Heart right ventricle (tissue), 16 donors: ENCODE measurements at regions not wholly inside any gene's neighbourhood (a gene's known extent, or its start where the extent isn't known, plus 50 kb on each side); places are given as distances from the start of the nearest gene placed in this dataset.

Experiments used
- ATAC-seq, 8 donors: fragments of 200-7000 bp; cut with Tn5 transposase; one replicate each; pipeline ENCODE4 v1.9.1; 2020; ENCODE audit warnings: mild to moderate bottlenecking in 8 of 8, moderate library complexity in 8 of 8, moderate number of reproducible peaks in 1 of 8
- DNase-seq, 2 donors: peaks; one replicate each; pipeline ENCODE4 v3.0.0-alpha.2; 2020
- H3K27ac ChIP-seq, 10 donors: fragments of 200-600 bp; sonication (generic) in 2 of 10; one replicate each; pipeline versions ENCODE4 v1.5.0 to v1.8.0; 2020 to 2022; ENCODE audit warnings: mild to moderate bottlenecking in 3 of 10
- H3K27me3 ChIP-seq, 7 donors: fragments of 200-600 bp; one replicate each; pipeline ENCODE4 v1.8.0; 2021 to 2022; ENCODE audit warnings: mild to moderate bottlenecking in 2 of 7
- H3K36me3 ChIP-seq, 9 donors: fragments of 200-600 bp; sonication (generic) in 1 of 9; one replicate each; pipeline versions ENCODE4 v1.5.0 to v1.8.0; 2020 to 2022; ENCODE audit warnings: mild to moderate bottlenecking in 2 of 9
- H3K4me1 ChIP-seq, 9 donors: fragments of 200-600 bp; sonication (generic) in 1 of 9; one replicate each; pipeline versions ENCODE4 v1.5.0 to v1.8.0; 2020 to 2022; ENCODE audit warnings: mild to moderate bottlenecking in 4 of 9
- H3K4me3 ChIP-seq, 10 donors: fragments of 200-600 bp; sonication (generic) in 2 of 10; one replicate each; pipeline versions ENCODE4 v1.5.0 to v1.8.0; 2020 to 2022; ENCODE audit warnings: mild to moderate bottlenecking in 7 of 10, moderate library complexity in 2 of 10
- H3K9me3 ChIP-seq, 11 donors: fragments of 200-600 bp in 10 of 11; sonication (generic) in 2 of 11; one replicate each; pipeline versions ENCODE4 v1.5.0 to v1.8.0; 2013 to 2022; ENCODE audit warnings: mild to moderate bottlenecking in 2 of 11, control low read depth in 1 of 11, moderate library complexity in 1 of 11
- CTCF ChIP-seq, 9 donors: fragments of 200-600 bp; sonication (generic) in 2 of 9; IDR thresholded peaks; one replicate each; pipeline versions ENCODE4 v1.5.0 to v1.8.0; 2021 to 2022; ENCODE audit warnings: antibody characterized with exemption in 9 of 9, mild to moderate bottlenecking in 5 of 9, moderate library complexity in 1 of 9
- WGBS, 2 donors: extraction: QIAGEN DNeasy Blood & Tissue Kit; methylation state at CpG; one replicate each; pipeline ENCODE4 v1.1.7; 2013; ENCODE audit warnings: inconsistent platforms in 1 of 2; 5-methylcytosine and 5-hydroxymethylcytosine counted together
- intact Hi-C, 10 donors: fragments of 100-400 bp; cut with DNase I; formaldehyde crosslinking; loops; one replicate each; pipeline versions ENCODE4 v1.11.1 to v1.14.2; 2022
- donor health status: Arrhythmogenic right ventricular cardiomyopathy.
- donor health status: ischemic (EF 13 %, LVEDD 7.1; RV severe dilation, severe dysfunction).
- donor health status: healthy with polysubstance abuse.
- donor health status: DM: no; HTN: yes; CAD: no.
- donor health status: DM: no; HTN: no; CAD: no.
- donor health status: ischemic (EF 25% LVEDD 6.9; RV normal size, moderate dysfunction).
- donor health status: ischemic (EF 25% LVEDD 5.7; RV mildly dilated, moderate dysfunction).
- donor health status: healthy.
- donor health status: DM: yes; HTN: yes; CAD: no.
- donor health status: Ischemic cardiomyopathy.
- donor health status: ischemic (EF 35%, LVEDD 5.7; RV mildly dilated, moderate dysfunction).
- donor health status: nonischemic (EF 11% LVEDD 7.7; RV severe dilation, severe dysfunction).
- donor health status: DM: yes; HTN: yes; CAD: no.
- donor health status: PGD.
- donor health status: ischemic (EF 29% LVEDD 5.4; RV normal size, mild dysfunction).
- donor health status: nonischemic (EF 23%, LVEDD 6.1; RV moderate dilation, normal function).

GRCh38 chr3:104316118-104316517, 1050.6 kb upstream of the ALCAM start:
- no peaks in the 10 kb centered on the region for H3K27me3 ChIP-seq
- 73 to 80% methylated on average over 1 of the region's 1 CpG for WGBS, 2 donors
- DNase-seq (no peak), ATAC-seq (no peak)
- H3K9me3 ChIP-seq: peaks cover 0 to 43% (median 12%) of the 10 kb centered on the region in 11 donors
- H3K4me3 ChIP-seq: no peak overlapping the region
- intact Hi-C loops: no loop called here
- no peak overlapping the region for H3K27ac ChIP-seq
- no peaks in the 10 kb centered on the region for H3K4me1 ChIP-seq
- H3K36me3 ChIP-seq: no peaks in the 10 kb centered on the region
- TF ChIP-seq CTCF (IDR thresholded peaks at IDR 0.05): no peak

GRCh38 chr3:104323226-104323625, 1043.5 kb upstream of the ALCAM start:
- Histone ChIP-seq H3K27ac (no peak overlapping the region), H3K4me1 (no peaks in the 10 kb centered on the region), H3K9me3 (peaks cover 0 to 81% (median 24%) of the 10 kb centered on the region in 11 donors), H3K27me3 (no peaks in the 10 kb centered on the region), H3K36me3 (no peaks in the 10 kb centered on the region), H3K4me3 (no peak overlapping the region)
- ATAC-seq (no peak), DNase-seq (no peak)
- WGBS, 2 donors: 66 to 71% methylated on average over 2 of the region's 2 CpGs
- intact Hi-C loops: no loop called here
- TF ChIP-seq CTCF (IDR thresholded peaks at IDR 0.05): no peak

GRCh38 chr3:104347291-104347690, 1019.4 kb upstream of the ALCAM start:
- intact Hi-C loops: no loop called here
- 33 to 37% methylated on average over 1 of the region's 1 CpG for WGBS, 2 donors
- ATAC-seq: no peak
- no peaks in the 10 kb centered on the region for H3K27me3 ChIP-seq
- peaks cover 0 to 5% (median 0%) of the 10 kb centered on the region in 11 donors for H3K9me3 ChIP-seq
- no peaks in the 10 kb centered on the region for H3K4me1 ChIP-seq
- H3K4me3 ChIP-seq: no peak overlapping the region
- no peak for DNase-seq
- no peak for TF ChIP-seq CTCF (IDR thresholded peaks at IDR 0.05)
- no peaks in the 10 kb centered on the region for H3K36me3 ChIP-seq
- no peak overlapping the region for H3K27ac ChIP-seq

GRCh38 chr3:104349836-104350235, 1016.9 kb upstream of the ALCAM start:
- 70 to 91% methylated on average over 1 of the region's 1 CpG for WGBS, 2 donors

More at GRCh38 chr3:104349836-104350235, 1016.9 kb upstream of the ALCAM start:
- Histone ChIP-seq H3K27me3 (no peaks in the 10 kb centered on the region), H3K9me3 (peaks cover 0 to 11% (median 0%) of the 10 kb centered on the region in 11 donors), H3K4me3 (no peak overlapping the region), H3K27ac (no peak overlapping the region), H3K36me3 (no peaks in the 10 kb centered on the region), H3K4me1 (no peaks in the 10 kb centered on the region)
- intact Hi-C loops: no loop called here
- no peak for ATAC-seq
- TF ChIP-seq CTCF (IDR thresholded peaks at IDR 0.05): no peak
- DNase-seq: no peak
